ENCODE measurements at regions not wholly inside any gene's neighbourhood (a gene's known extent, or its start where the extent isn't known, plus 50 kb on each side); places are given as distances from the start of the nearest gene placed in this dataset.

DNA sequence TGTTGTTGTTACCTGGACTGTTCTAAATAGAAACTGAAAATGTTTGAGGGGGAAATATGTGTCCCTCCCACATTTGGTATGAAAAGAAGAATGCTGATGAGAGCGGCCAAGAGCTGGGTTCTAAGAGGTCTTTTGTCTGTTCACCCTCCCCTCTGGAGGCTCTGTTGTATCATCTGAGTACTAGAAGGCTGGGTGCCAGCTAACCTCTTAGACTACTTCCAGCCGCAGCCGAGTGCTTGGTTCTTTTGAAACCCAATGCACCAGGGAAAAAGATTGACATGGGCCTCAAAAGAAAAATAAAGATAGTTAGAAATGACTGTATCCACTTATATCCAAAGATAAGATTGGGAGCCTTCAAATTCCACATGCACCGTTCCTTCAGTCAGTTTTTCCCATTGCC is 255.9 kb downstream of the TXNL1 start:
- no peak overlapping the region for H3K27ac ChIP-seq (ENCODE audit: low read depth, low read length)
- no peak overlapping the region for H3K9ac ChIP-seq (ENCODE audit: low read depth, low read length)
- no peak overlapping the region for H3K4me3 ChIP-seq (ENCODE audit: low read depth, low read length)
- H3K4me1 ChIP-seq (ENCODE audit: control insufficient read depth, insufficient read depth, low read length): no peaks in the 10 kb centered on the region
- H3K9me3 ChIP-seq (ENCODE audit: control insufficient read depth, insufficient read depth, low read length): no peaks in the 10 kb centered on the region
- H3K36me3 ChIP-seq (ENCODE audit: control insufficient read depth, insufficient read depth, low read length): no peaks in the 10 kb centered on the region
- H3K27me3 ChIP-seq (ENCODE audit: control insufficient read depth, insufficient read depth, low read length): no peaks in the 10 kb centered on the region

DNA sequence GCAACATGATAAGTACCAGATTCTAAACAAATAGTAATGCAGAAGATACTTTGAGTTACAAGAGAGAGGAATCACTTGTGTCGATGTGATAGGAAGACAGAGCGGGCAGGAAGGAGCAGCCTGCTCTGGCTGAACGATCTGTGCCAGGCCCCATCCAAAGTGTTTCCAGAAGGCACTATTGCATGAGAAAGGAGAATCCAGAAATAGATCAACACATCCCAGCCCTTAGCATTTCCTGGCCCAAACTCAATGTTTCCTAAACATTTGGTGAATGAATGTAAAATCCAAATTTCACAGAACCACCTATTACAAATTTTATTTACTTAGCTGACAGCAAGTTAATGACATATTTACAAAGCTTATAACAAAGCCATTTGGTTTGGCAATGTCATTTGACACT is 257.2 kb downstream of the TXNL1 start:
- H3K4me3 ChIP-seq (ENCODE audit: low read depth, low read length): no peak overlapping the region
- no peaks in the 10 kb centered on the region for H3K36me3 ChIP-seq (ENCODE audit: control insufficient read depth, insufficient read depth, low read length)
- no peak overlapping the region for H3K27ac ChIP-seq (ENCODE audit: low read depth, low read length)
- H3K9me3 ChIP-seq (ENCODE audit: control insufficient read depth, insufficient read depth, low read length): no peaks in the 10 kb centered on the region
- H3K4me1 ChIP-seq (ENCODE audit: control insufficient read depth, insufficient read depth, low read length): no peaks in the 10 kb centered on the region
- H3K9ac ChIP-seq (ENCODE audit: low read depth, low read length): no peak overlapping the region
- no peaks in the 10 kb centered on the region for H3K27me3 ChIP-seq (ENCODE audit: control insufficient read depth, insufficient read depth, low read length)

DNA sequence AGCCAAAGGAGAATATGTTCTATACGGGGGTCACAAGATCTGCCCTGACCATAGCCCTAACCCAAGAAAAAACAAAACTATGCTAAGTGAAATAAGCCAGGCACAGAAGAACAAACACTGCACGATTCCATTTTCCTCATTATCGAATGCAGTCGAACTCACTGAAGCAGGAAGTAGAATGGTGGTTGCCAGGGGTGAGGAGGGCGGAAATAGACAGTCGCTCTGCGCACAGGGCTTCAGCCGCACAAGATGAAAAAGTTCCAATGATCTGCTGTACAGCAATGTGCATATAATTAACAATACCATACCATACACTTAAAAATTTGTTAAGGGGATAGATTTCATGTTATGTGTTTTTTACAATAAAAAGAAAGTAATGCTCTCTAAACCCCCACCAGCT is 257.7 kb downstream of the TXNL1 start:
- Histone ChIP-seq H3K9ac (ENCODE audit: low read depth, low read length) (no peak overlapping the region), H3K27ac (ENCODE audit: low read depth, low read length) (no peak overlapping the region), H3K4me1 (ENCODE audit: control insufficient read depth, insufficient read depth, low read length) (no peaks in the 10 kb centered on the region), H3K36me3 (ENCODE audit: control insufficient read depth, insufficient read depth, low read length) (no peaks in the 10 kb centered on the region), H3K4me3 (ENCODE audit: low read depth, low read length) (no peak overlapping the region), H3K27me3 (ENCODE audit: control insufficient read depth, insufficient read depth, low read length) (no peaks in the 10 kb centered on the region), H3K9me3 (ENCODE audit: control insufficient read depth, insufficient read depth, low read length) (no peaks in the 10 kb centered on the region)

DNA sequence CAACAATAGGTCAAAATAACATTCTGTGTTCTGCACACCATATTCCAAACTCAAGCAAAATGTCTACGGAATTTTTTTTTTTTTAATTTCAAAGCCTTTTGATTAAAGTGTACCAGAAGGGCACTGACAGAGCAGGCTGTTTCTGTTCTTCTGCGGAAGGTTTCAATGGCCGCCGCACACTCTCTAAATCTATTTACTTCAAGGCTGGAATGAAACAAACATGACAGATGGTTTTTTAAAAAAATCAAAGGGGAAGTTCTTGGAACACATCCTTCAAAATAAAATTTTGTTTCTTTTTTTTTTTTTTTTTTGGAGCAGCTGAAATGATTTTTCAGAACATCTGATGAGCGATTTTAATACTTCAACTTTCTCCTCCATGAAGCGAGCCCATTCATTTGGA is 259.1 kb downstream of the TXNL1 start:
- Histone ChIP-seq H3K27me3 (ENCODE audit: control insufficient read depth, insufficient read depth, low read length) (no peaks in the 10 kb centered on the region), H3K4me3 (ENCODE audit: low read depth, low read length) (no peak overlapping the region), H3K9ac (ENCODE audit: low read depth, low read length) (no peak overlapping the region), H3K9me3 (ENCODE audit: control insufficient read depth, insufficient read depth, low read length) (no peaks in the 10 kb centered on the region), H3K27ac (ENCODE audit: low read depth, low read length) (no peak overlapping the region), H3K36me3 (ENCODE audit: control insufficient read depth, insufficient read depth, low read length) (no peaks in the 10 kb centered on the region), H3K4me1 (ENCODE audit: control insufficient read depth, insufficient read depth, low read length) (no peaks in the 10 kb centered on the region)

- Histone ChIP-seq H3K27me3 (ENCODE audit: control insufficient read depth, insufficient read depth, low read length) (no peaks in the 10 kb centered on the region), H3K27ac (ENCODE audit: low read depth, low read length) (no peak overlapping the region), H3K4me1 (ENCODE audit: control insufficient read depth, insufficient read depth, low read length) (no peaks in the 10 kb centered on the region), H3K9me3 (ENCODE audit: control insufficient read depth, insufficient read depth, low read length) (no peaks in the 10 kb centered on the region), H3K9ac (ENCODE audit: low read depth, low read length) (no peak overlapping the region), H3K36me3 (ENCODE audit: control insufficient read depth, insufficient read depth, low read length) (no peaks in the 10 kb centered on the region), H3K4me3 (ENCODE audit: low read depth, low read length) (no peak overlapping the region)
These were observed 261.2 kb downstream of the TXNL1 start for GRCh38 chr18:56377231-56377630.

DNA sequence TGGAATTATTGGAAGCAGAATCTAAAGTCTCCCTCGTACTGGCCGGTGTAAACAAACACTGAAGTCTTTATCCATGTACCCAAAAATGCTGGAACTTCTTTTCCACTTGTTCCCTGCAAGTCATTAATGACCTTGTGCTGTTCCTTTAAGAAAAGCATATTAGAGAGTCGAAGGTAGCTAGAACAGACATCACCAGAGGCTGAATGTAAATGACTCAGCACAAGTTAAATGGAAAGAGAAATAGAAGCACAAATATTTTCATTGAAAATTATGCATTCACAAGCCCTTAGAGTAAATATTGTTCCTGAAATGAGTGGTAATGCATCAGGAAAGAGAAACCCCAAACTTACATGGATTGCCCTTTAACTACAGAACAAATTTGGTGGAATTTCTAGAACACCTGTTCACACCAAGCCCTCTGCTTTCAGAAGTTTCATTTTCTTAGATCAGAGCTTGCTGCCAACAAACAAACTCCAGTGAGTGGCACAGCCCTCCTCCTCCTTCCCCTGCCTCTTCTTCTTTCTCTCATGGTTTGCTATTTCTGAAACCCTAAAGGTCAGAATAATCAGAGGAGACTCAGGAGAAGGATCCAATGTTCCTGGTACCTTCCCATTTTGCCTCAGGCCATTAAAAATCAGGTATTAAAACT is 264.3 kb downstream of the TXNL1 start:
- Histone ChIP-seq H3K27ac (ENCODE audit: low read depth, low read length) (no peak overlapping the region), H3K9me3 (ENCODE audit: control insufficient read depth, insufficient read depth, low read length) (no peaks in the 10 kb centered on the region), H3K27me3 (ENCODE audit: control insufficient read depth, insufficient read depth, low read length) (no peaks in the 10 kb centered on the region), H3K4me1 (ENCODE audit: control insufficient read depth, insufficient read depth, low read length) (no peaks in the 10 kb centered on the region), H3K36me3 (ENCODE audit: control insufficient read depth, insufficient read depth, low read length) (no peaks in the 10 kb centered on the region), H3K4me3 (ENCODE audit: low read depth, low read length) (no peak overlapping the region), H3K9ac (ENCODE audit: low read depth, low read length) (no peak overlapping the region)

- H3K27me3 ChIP-seq (ENCODE audit: control insufficient read depth, insufficient read depth, low read length): no peaks in the 10 kb centered on the region
- H3K9me3 ChIP-seq (ENCODE audit: control insufficient read depth, insufficient read depth, low read length): no peaks in the 10 kb centered on the region
- H3K4me1 ChIP-seq (ENCODE audit: control insufficient read depth, insufficient read depth, low read length): no peaks in the 10 kb centered on the region
- no peak overlapping the region for H3K9ac ChIP-seq (ENCODE audit: low read depth, low read length)
- no peaks in the 10 kb centered on the region for H3K36me3 ChIP-seq (ENCODE audit: control insufficient read depth, insufficient read depth, low read length)
- no peak overlapping the region for H3K27ac ChIP-seq (ENCODE audit: low read depth, low read length)
- no peak overlapping the region for H3K4me3 ChIP-seq (ENCODE audit: low read depth, low read length)
These were observed 264.8 kb downstream of the TXNL1 start for GRCh38 chr18:56373601-56374000.

DNA sequence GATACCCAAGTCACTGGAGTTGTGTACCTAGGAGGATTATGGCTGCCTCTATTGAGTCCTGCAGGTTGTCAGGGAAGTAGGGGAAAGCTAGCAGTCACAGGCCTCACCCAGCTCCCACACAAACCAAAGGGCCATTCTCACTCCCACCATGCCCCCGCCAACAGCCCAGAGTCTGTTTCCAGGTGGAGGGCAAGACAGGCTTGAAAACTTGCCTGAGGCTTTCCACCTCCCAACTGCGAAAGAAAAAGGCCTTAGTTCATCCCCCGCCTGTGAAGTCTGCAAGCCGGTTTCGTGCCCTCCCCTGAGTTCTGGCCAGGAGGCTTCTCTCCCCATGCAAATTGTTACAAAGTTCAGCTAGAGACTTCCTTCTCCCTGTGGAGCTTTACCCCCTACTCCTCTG is 270.3 kb downstream of the TXNL1 start:
- no peaks in the 10 kb centered on the region for H3K4me1 ChIP-seq (ENCODE audit: control insufficient read depth, insufficient read depth, low read length)
- no peak overlapping the region for H3K27ac ChIP-seq (ENCODE audit: low read depth, low read length)
- no peaks in the 10 kb centered on the region for H3K36me3 ChIP-seq (ENCODE audit: control insufficient read depth, insufficient read depth, low read length)
- H3K9ac ChIP-seq (ENCODE audit: low read depth, low read length): no peak overlapping the region
- H3K9me3 ChIP-seq (ENCODE audit: control insufficient read depth, insufficient read depth, low read length): peaks cover under 1% of the 10 kb centered on the region; the same call in 1 of the 2 replicates
- no peaks in the 10 kb centered on the region for H3K27me3 ChIP-seq (ENCODE audit: control insufficient read depth, insufficient read depth, low read length)
- no peak overlapping the region for H3K4me3 ChIP-seq (ENCODE audit: low read depth, low read length)

GRCh38 chr18:56358608-56359280 is 279.6 kb downstream of the TXNL1 start:
- H3K9me3 ChIP-seq (ENCODE audit: control insufficient read depth, insufficient read depth, low read length): peaks cover 15% of the 10 kb centered on the region; the same call in 1 of the 2 replicates

GRCh38 chr18:56353663-56354260 is 284.6 kb downstream of the TXNL1 start:
- H3K4me1 ChIP-seq (ENCODE audit: control insufficient read depth, insufficient read depth, low read length): 0 out of 2 replicates have a peak, but pooled peaks cover 3% of the 10 kb centered on the region
- 0 out of 2 replicates have a peak, but pooled peaks cover 8% of the 10 kb centered on the region for H3K9me3 ChIP-seq (ENCODE audit: control insufficient read depth, insufficient read depth, low read length)
- H3K36me3 ChIP-seq (ENCODE audit: control insufficient read depth, insufficient read depth, low read length): no peaks in the 10 kb centered on the region
- H3K27me3 ChIP-seq (ENCODE audit: control insufficient read depth, insufficient read depth, low read length): no peaks in the 10 kb centered on the region
- H3K27ac ChIP-seq (ENCODE audit: low read depth, low read length): no peak overlapping the region
- H3K9ac ChIP-seq (ENCODE audit: low read depth, low read length): no peak overlapping the region
- H3K4me3 ChIP-seq (ENCODE audit: low read depth, low read length): no peak overlapping the region

More at GRCh38 chr18:56358608-56359280, 279.6 kb downstream of the TXNL1 start:
- Histone ChIP-seq H3K27ac (ENCODE audit: low read depth, low read length) (no peak overlapping the region), H3K4me3 (ENCODE audit: low read depth, low read length) (no peak overlapping the region), H3K27me3 (ENCODE audit: control insufficient read depth, insufficient read depth, low read length) (no peaks in the 10 kb centered on the region), H3K4me1 (ENCODE audit: control insufficient read depth, insufficient read depth, low read length) (no peaks in the 10 kb centered on the region), H3K36me3 (ENCODE audit: control insufficient read depth, insufficient read depth, low read length) (no peaks in the 10 kb centered on the region), H3K9ac (ENCODE audit: low read depth, low read length) (no peak overlapping the region)

GRCh38 chr18:56351911-56352500 is 286.4 kb downstream of the TXNL1 start:
- H3K27me3 ChIP-seq (ENCODE audit: control insufficient read depth, insufficient read depth, low read length): no peaks in the 10 kb centered on the region
- H3K9me3 ChIP-seq (ENCODE audit: control insufficient read depth, insufficient read depth, low read length): 0 out of 2 replicates have a peak, but pooled peaks cover 8% of the 10 kb centered on the region
- H3K4me3 ChIP-seq (ENCODE audit: low read depth, low read length): no peak overlapping the region
- H3K4me1 ChIP-seq (ENCODE audit: control insufficient read depth, insufficient read depth, low read length): 0 out of 2 replicates have a peak, but pooled peaks cover 3% of the 10 kb centered on the region
- no peak overlapping the region for H3K9ac ChIP-seq (ENCODE audit: low read depth, low read length)
- no peaks in the 10 kb centered on the region for H3K36me3 ChIP-seq (ENCODE audit: control insufficient read depth, insufficient read depth, low read length)
- H3K27ac ChIP-seq (ENCODE audit: low read depth, low read length): no peak overlapping the region

Measured in HUES48 (cell line).